H1 (cell line): ENCODE measurements at regions not wholly inside any gene's neighbourhood (a gene's known extent, or its start where the extent isn't known, plus 50 kb on each side); places are given as distances from the start of the nearest gene placed in this dataset.

Experiments
- CBX5 ChIP-seq: fragments of 300-800, 300-1000 bp; sonication (generic); IDR thresholded peaks from 2 replicates; pipeline ENCODE4 v1.7.1; 2016; ENCODE audit warnings: antibody characterized with exemption, low read length, low read depth
- CREB1 ChIP-seq: IDR thresholded peaks from 2 replicates; pipeline ENCODE4 v1.6.1; 2012; ENCODE audit warnings: inconsistent platforms
- EGR1 ChIP-seq: IDR thresholded peaks from 2 replicates; pipeline ENCODE4 v1.6.1; 2011; ENCODE audit warnings: low read depth, low read length, borderline replicate concordance
- EP300 ChIP-seq, 2 experiments: IDR thresholded peaks; 1 replicate in 1 of 2; 2 replicates in 1 of 2; pipeline ENCODE4 v1.6.1; 2011 to 2012; ENCODE audit warnings: low read depth in 2 of 2, low read length in 2 of 2, mild to moderate bottlenecking in 2 of 2, borderline replicate concordance in 1 of 2, inconsistent platforms in 1 of 2, moderate library complexity in 1 of 2
- EZH2 ChIP-seq: fragments of 200-600 bp; sonication (generic); IDR thresholded peaks from 2 replicates; pipeline ENCODE4 v1.7.1; 2012; ENCODE audit warnings: low read depth, mild to moderate bottlenecking, moderate library complexity, low read length, inconsistent platforms; ENCODE audit not compliant: severe bottlenecking
- KDM4A ChIP-seq: IDR thresholded peaks from one replicate; pipeline ENCODE4 v1.7.1; 2012; ENCODE audit warnings: low read depth, mild to moderate bottlenecking, moderate library complexity, low read length, inconsistent platforms; ENCODE audit not compliant: severe bottlenecking
- POLR2A ChIP-seq, 2 experiments: IDR thresholded peaks; 1 replicate in 1 of 2; 2 replicates in 1 of 2; pipeline ENCODE4 v1.6.1; 2011; ENCODE audit warnings: low read depth in 2 of 2, low read length in 2 of 2, mild to moderate bottlenecking in 2 of 2; ENCODE audit errors: control extremely low read depth in 1 of 2
- SP2 ChIP-seq: IDR thresholded peaks from 2 replicates; pipeline ENCODE4 v1.6.1; 2012; ENCODE audit warnings: mild to moderate bottlenecking, low read length, inconsistent platforms
- SUZ12 ChIP-seq: fragments of 200-600 bp; sonication (generic); IDR thresholded peaks from 2 replicates; pipeline ENCODE4 v1.6.1; 2012; ENCODE audit warnings: mild to moderate bottlenecking, inconsistent platforms, low read length, moderate library complexity, mixed read lengths
- YY1 ChIP-seq: IDR thresholded peaks from 2 replicates; pipeline ENCODE4 v1.6.1; 2011; ENCODE audit warnings: low read depth, mild to moderate bottlenecking, low read length
- TF ChIP-seq, protein P1 (sequence below), 3 experiments: IDR thresholded peaks; 1 replicate in 2 of 3; 2 replicates in 1 of 3; pipeline versions ENCODE4 v1.5.1 to v1.6.1; 2011; ENCODE audit warnings: low read length in 3 of 3, mild to moderate bottlenecking in 3 of 3, inconsistent platforms in 2 of 3, low read depth in 1 of 3, moderate library complexity in 1 of 3; ENCODE audit not compliant: insufficient read depth in 1 of 3; ENCODE audit errors: control extremely low read depth in 1 of 3
- TF ChIP-seq, protein P2 (sequence below): IDR thresholded peaks from 2 replicates; pipeline ENCODE4 v1.6.1; 2012; ENCODE audit warnings: inconsistent platforms
- TF ChIP-seq, protein P3 (sequence below): IDR thresholded peaks from 2 replicates; pipeline ENCODE4 v1.6.1; 2012; ENCODE audit warnings: inconsistent platforms

GRCh38 chr12:113568021-113568420 is 96.3 kb upstream of the LHX5 start:
- TF ChIP-seq, protein P1, sequence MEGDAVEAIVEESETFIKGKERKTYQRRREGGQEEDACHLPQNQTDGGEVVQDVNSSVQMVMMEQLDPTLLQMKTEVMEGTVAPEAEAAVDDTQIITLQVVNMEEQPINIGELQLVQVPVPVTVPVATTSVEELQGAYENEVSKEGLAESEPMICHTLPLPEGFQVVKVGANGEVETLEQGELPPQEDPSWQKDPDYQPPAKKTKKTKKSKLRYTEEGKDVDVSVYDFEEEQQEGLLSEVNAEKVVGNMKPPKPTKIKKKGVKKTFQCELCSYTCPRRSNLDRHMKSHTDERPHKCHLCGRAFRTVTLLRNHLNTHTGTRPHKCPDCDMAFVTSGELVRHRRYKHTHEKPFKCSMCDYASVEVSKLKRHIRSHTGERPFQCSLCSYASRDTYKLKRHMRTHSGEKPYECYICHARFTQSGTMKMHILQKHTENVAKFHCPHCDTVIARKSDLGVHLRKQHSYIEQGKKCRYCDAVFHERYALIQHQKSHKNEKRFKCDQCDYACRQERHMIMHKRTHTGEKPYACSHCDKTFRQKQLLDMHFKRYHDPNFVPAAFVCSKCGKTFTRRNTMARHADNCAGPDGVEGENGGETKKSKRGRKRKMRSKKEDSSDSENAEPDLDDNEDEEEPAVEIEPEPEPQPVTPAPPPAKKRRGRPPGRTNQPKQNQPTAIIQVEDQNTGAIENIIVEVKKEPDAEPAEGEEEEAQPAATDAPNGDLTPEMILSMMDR (IDR thresholded peaks at IDR 0.05; ENCODE audit: control extremely low read depth in 1 of 3, insufficient read depth in 1 of 3, low read depth in 1 of 3, low read length in 3 of 3) = no peak
- TF ChIP-seq EZH2 (no peak), SP2 (no peak), EP300 (IDR thresholded peaks at IDR 0.05; ENCODE audit: borderline replicate concordance in 1 of 2, low read depth in 2 of 2, low read length in 2 of 2) (no peak), EGR1 (no peak), KDM4A (no peak), SUZ12 (no peak), CREB1 (no peak), POLR2A (IDR thresholded peaks at IDR 0.05; ENCODE audit: control extremely low read depth in 1 of 2, low read depth in 2 of 2, low read length in 2 of 2) (no peak), CBX5 (no peak), YY1 (no peak)
- TF ChIP-seq, protein P2, sequence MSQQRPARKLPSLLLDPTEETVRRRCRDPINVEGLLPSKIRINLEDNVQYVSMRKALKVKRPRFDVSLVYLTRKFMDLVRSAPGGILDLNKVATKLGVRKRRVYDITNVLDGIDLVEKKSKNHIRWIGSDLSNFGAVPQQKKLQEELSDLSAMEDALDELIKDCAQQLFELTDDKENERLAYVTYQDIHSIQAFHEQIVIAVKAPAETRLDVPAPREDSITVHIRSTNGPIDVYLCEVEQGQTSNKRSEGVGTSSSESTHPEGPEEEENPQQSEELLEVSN = no peak
- TF ChIP-seq, protein P3, sequence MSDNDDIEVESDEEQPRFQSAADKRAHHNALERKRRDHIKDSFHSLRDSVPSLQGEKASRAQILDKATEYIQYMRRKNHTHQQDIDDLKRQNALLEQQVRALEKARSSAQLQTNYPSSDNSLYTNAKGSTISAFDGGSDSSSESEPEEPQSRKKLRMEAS = no peak
